WERI-Rb-1 (cell line): ENCODE measurements at regions not wholly inside any gene's neighbourhood (a gene's known extent, or its start where the extent isn't known, plus 50 kb on each side); places are given as distances from the start of the nearest gene placed in this dataset.
A peak's percentile ranks its signal among the peaks of the same experiment; 100 is the strongest.

ENCODE experiments used
- DNase-seq: peaks from one replicate; pipeline ENCODE4 v3.0.0-alpha.2; 2020
- H3K27ac ChIP-seq: fragments of 250-450 bp; sonication (Bioruptor Pico); 2 replicates; pipeline ENCODE4 v1.5.1; 2020; ENCODE audit warnings: mild to moderate bottlenecking, moderate library complexity
- H3K27me3 ChIP-seq: fragments of 250-450 bp; sonication (Bioruptor Pico); 2 replicates; pipeline ENCODE4 v1.5.1; 2021; ENCODE audit warnings: mild to moderate bottlenecking, low read depth, moderate library complexity; ENCODE audit not compliant: insufficient read depth, severe bottlenecking
- H3K36me3 ChIP-seq: fragments of 250-450 bp; sonication (Bioruptor Pico); 2 replicates; pipeline ENCODE4 v1.5.1; 2020; ENCODE audit warnings: mild to moderate bottlenecking, moderate library complexity
- H3K4me3 ChIP-seq: 2 replicates; pipeline ENCODE4 v1.5.1; 2011; ENCODE audit warnings: low read depth, mild to moderate bottlenecking, control low read depth, low read length
- H3K9me3 ChIP-seq: fragments of 250-450 bp; sonication (Bioruptor Pico); 2 replicates; pipeline ENCODE4 v1.5.1; 2021; ENCODE audit warnings: mild to moderate bottlenecking, moderate library complexity; ENCODE audit not compliant: severe bottlenecking
- CTCF ChIP-seq: IDR thresholded peaks from 2 replicates; pipeline ENCODE4 v1.5.1; 2011; ENCODE audit warnings: low read depth, mild to moderate bottlenecking, control low read depth, inconsistent platforms, low read length

GRCh38 chr2:220162320-220162719, 534.9 kb downstream of the SLC4A3 start:
- no peaks in the 10 kb centered on the region for H3K9me3 ChIP-seq
- no peak for TF ChIP-seq CTCF
- no peak for DNase-seq

GRCh38 chr2:220163486-220163885, 536.1 kb downstream of the SLC4A3 start:
- DNase-seq = no peak
- H3K36me3 ChIP-seq = no peaks in the 10 kb centered on the region

More at GRCh38 chr2:220162320-220162719, 534.9 kb downstream of the SLC4A3 start:
- no peaks in the 10 kb centered on the region for H3K27me3 ChIP-seq
- H3K27ac ChIP-seq = no peak overlapping the region
- H3K36me3 ChIP-seq = no peaks in the 10 kb centered on the region
- no peak overlapping the region for H3K4me3 ChIP-seq

GRCh38 chr2:220165401-220165800, 538.0 kb downstream of the SLC4A3 start:
- Histone ChIP-seq H3K4me3 (no peak overlapping the region), H3K36me3 (no peaks in the 10 kb centered on the region), H3K27ac (no peak overlapping the region), H3K27me3 (no peaks in the 10 kb centered on the region), H3K9me3 (no peaks in the 10 kb centered on the region)
- 0 out of 2 replicates have a peak, but pooled peaks have one; percentile 18 for TF ChIP-seq CTCF
- peak; percentile 17 for DNase-seq

More at GRCh38 chr2:220163486-220163885, 536.1 kb downstream of the SLC4A3 start:
- TF ChIP-seq CTCF = no peak
- Histone ChIP-seq H3K27ac (no peak overlapping the region), H3K4me3 (no peak overlapping the region), H3K27me3 (no peaks in the 10 kb centered on the region), H3K9me3 (no peaks in the 10 kb centered on the region)

GRCh38 chr2:220166616-220167015, 539.2 kb downstream of the SLC4A3 start:
- no peaks in the 10 kb centered on the region for H3K27me3 ChIP-seq
- H3K9me3 ChIP-seq = no peaks in the 10 kb centered on the region
- DNase-seq = no peak
- no peak overlapping the region for H3K4me3 ChIP-seq
- H3K27ac ChIP-seq = no peak overlapping the region
- no peaks in the 10 kb centered on the region for H3K36me3 ChIP-seq
- no peak for TF ChIP-seq CTCF

- Histone ChIP-seq H3K4me3 (no peak overlapping the region), H3K27ac (no peak overlapping the region), H3K36me3 (no peaks in the 10 kb centered on the region), H3K9me3 (no peaks in the 10 kb centered on the region), H3K27me3 (no peaks in the 10 kb centered on the region)
- DNase-seq = no peak
- no peak for TF ChIP-seq CTCF
Measured at GRCh38 chr2:220167956-220168355, 540.5 kb downstream of the SLC4A3 start.

- no peak overlapping the region for H3K27ac ChIP-seq
- no peak for DNase-seq
- no peak overlapping the region for H3K4me3 ChIP-seq
- H3K36me3 ChIP-seq = no peaks in the 10 kb centered on the region
- H3K27me3 ChIP-seq = no peaks in the 10 kb centered on the region
- no peak for TF ChIP-seq CTCF
- H3K9me3 ChIP-seq = no peaks in the 10 kb centered on the region
Measured at GRCh38 chr2:220168891-220169546, 541.6 kb downstream of the SLC4A3 start.
